ENCODE measurements at regions not wholly inside any gene's neighbourhood (a gene's known extent, or its start where the extent isn't known, plus 50 kb on each side); places are given as distances from the start of the nearest gene placed in this dataset.

DNA sequence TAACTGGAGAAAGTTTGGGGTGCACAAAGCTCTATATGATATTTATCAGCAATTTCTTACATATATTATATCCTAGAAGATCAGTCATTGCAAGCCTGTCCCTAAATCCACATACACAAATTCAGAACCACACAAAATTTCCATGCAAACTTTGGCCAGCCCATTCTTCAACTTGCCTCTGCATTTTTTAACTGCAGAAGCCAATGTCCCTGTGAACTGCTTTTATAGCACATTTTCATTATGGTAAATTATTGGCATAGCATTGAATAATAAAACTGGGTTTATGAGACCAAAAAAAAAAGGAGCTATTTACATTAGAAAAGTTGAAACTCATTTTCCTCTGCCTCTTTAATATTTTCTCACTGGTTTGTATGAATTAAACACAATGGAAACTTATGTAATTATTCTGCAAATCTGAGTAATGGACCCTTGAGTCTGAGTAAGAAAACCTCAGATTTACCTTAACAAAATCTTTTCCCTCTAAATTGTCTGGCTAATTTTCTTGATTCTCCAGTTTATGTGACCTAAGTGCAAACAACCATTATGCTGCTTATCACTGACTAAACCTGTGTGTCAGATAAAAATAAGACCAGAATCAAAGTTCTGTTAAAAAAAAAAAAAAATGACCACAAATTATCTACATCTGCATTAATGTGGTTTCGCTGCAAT is 398.9 kb downstream of the EFNA5 start:
- no peak overlapping the region for H3K27ac Mint-ChIP-seq
- no peaks in the 10 kb centered on the region for H3K4me1 Mint-ChIP-seq (ENCODE audit: low read depth)

DNA sequence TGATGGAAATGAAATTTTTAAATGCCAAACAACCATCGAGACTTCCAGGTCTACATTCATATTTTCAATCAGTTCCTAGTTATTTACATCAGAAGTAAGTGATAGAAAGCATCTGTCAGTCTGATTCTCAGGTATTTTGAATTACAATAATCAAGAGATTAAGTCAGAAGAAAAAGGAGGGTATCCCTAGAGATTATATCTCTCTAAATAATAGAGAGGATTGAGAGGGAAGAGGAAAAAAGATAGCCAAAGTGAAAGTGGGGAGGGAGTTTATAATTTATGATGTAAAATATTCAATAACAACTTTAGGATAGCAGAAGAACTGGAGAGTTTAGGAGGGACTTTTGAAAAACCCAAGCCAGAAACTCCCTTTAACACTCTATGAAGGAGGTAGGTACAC is 400.2 kb downstream of the EFNA5 start:
- H3K9me3 Mint-ChIP-seq = no peaks in the 10 kb centered on the region
- no peak for DNase-seq
- no peak overlapping the region for H3K4me3 Mint-ChIP-seq
- H3K27ac Mint-ChIP-seq = no peak overlapping the region
- intact Hi-C loops (cut with micrococcal nuclease) = no loop called here
- ChIA-PET POLR2A (no interaction called here), CTCF (no interaction called here)
- H3K36me3 Mint-ChIP-seq = no peaks in the 10 kb centered on the region
- no peaks in the 10 kb centered on the region for H3K4me1 Mint-ChIP-seq (ENCODE audit: low read depth)
- H3K27me3 Mint-ChIP-seq = no peaks in the 10 kb centered on the region

More for the DNA sequence above, 398.9 kb downstream of the EFNA5 start:
- ChIA-PET CTCF (no interaction called here), POLR2A (no interaction called here)
- no peak for DNase-seq
- intact Hi-C loops (cut with micrococcal nuclease) = no loop called here
- Mint-ChIP-seq H3K36me3 (no peaks in the 10 kb centered on the region), H3K4me3 (no peak overlapping the region), H3K9me3 (no peaks in the 10 kb centered on the region), H3K27me3 (no peaks in the 10 kb centered on the region)

DNA sequence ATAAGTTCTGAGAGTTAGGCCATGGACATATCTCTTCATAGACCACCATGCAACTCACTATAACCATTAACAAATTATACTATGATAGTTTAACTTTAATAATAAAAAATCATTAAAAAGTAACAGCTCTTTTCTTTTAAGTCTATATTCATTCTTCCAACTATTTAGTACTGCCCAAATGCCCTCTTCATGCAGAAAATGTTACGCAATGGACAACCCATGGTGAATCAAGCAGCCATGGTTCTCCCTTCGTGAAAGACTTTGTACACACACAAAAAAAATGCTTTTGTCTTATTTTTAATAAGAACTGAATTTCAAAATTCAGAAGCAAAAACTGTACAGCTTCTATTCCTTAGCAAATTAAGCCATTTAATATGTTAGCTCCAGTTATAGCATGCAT is 401.1 kb downstream of the EFNA5 start:
- Mint-ChIP-seq H3K9me3 (no peaks in the 10 kb centered on the region), H3K27ac (no peak overlapping the region), H3K36me3 (no peaks in the 10 kb centered on the region), H3K4me3 (no peak overlapping the region), H3K4me1 (ENCODE audit: low read depth) (no peaks in the 10 kb centered on the region), H3K27me3 (no peaks in the 10 kb centered on the region)
- no peak for DNase-seq
- intact Hi-C loops (cut with micrococcal nuclease) = loop anchor here (10.0 kb wide), 1 partner anchor 405 kb away; the partner anchor contains the start of gene EFNA5
- CTCF ChIA-PET = no interaction called here
- POLR2A ChIA-PET = no interaction called here

DNA sequence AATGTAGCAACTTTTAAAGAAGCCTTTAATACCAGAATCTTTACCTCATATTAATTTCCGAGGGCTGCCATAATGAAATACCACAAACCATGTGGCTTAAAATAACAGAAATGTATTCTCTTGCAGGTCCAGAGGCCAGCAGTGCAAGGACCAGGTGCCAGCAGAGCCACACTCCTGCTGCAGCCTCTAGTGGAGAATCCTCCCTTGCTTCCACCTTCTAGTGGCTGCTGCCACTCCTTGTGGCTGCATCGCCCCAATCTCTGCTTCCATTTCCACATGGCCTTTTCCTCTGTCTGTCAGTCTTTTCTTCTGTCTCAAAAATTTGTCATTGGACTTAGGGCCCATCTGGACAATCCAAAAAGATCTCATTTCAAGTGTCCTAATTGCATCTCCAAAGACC is 401.5 kb downstream of the EFNA5 start:
- no peak for DNase-seq
- Mint-ChIP-seq H3K4me1 (ENCODE audit: low read depth) (no peaks in the 10 kb centered on the region), H3K36me3 (no peaks in the 10 kb centered on the region), H3K4me3 (no peak overlapping the region), H3K9me3 (no peaks in the 10 kb centered on the region), H3K27me3 (no peaks in the 10 kb centered on the region), H3K27ac (no peak overlapping the region)
- intact Hi-C loops (cut with micrococcal nuclease) = loop anchor here (10.0 kb wide), 1 partner anchor 406 kb away; the partner anchor contains the start of gene EFNA5
- CTCF ChIA-PET = no interaction called here
- POLR2A ChIA-PET = no interaction called here

DNA sequence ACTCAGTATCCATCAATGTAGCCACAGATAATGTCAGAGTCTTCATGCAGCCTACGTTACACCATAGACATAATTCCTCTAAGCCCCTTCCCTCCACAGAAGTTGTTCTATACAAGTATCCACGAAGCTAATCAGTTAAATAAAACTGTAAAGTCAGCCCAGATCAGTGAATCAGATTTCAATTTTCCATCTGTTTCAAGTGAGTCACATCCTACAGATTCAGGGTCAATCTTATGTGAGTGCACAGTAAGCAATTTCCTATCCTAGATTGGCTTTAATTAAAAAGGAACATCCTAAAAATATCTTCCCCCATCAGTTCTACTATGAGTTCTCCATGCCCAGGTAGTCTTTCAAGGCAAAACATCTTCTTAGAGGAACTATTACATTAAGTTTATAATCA is 402.5 kb downstream of the EFNA5 start:
- ChIA-PET POLR2A (no interaction called here), CTCF (no interaction called here)
- Mint-ChIP-seq H3K9me3 (no peaks in the 10 kb centered on the region), H3K27me3 (no peaks in the 10 kb centered on the region), H3K36me3 (no peaks in the 10 kb centered on the region), H3K27ac (no peak overlapping the region), H3K4me1 (ENCODE audit: low read depth) (peaks cover under 1% of the 10 kb centered on the region), H3K4me3 (no peak overlapping the region)
- intact Hi-C loops (cut with micrococcal nuclease) = loop anchor here (10.0 kb wide), 1 partner anchor 407 kb away; the partner anchor contains the start of gene EFNA5
- no peak for DNase-seq

DNA sequence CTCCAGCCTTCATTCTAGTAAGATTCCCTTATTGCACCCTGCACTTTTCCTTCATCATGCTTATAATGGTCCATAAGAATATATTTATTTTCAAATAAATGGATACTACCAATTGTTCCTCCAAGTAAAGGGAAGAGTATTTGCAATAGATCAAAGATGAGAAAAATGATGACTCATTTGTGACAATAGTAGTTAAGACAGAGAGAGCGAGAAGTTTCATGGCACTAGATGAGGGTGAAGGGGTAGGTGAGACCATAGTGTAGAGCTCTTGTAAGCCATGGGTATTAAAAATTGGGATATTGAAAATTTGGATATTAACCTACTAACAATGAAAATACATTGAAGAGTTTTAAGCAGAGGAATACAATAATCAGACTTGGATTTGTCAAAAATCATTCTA is 404.6 kb downstream of the EFNA5 start:
- DNase-seq = no peak
- Mint-ChIP-seq H3K9me3 (peaks cover 3% of the 10 kb centered on the region), H3K36me3 (no peaks in the 10 kb centered on the region), H3K27me3 (no peaks in the 10 kb centered on the region), H3K27ac (no peak overlapping the region), H3K4me3 (no peak overlapping the region), H3K4me1 (ENCODE audit: low read depth) (peaks cover 4% of the 10 kb centered on the region)
- ChIA-PET POLR2A (no interaction called here), CTCF (interaction anchor here (0.6 kb wide), 1 partner anchor 129 kb away, joined by 5 read pairs; no protein-coding TSS in a partner anchor)
- intact Hi-C loops (cut with micrococcal nuclease) = loop anchor here (10.0 kb wide), 1 partner anchor 409 kb away; the partner anchor contains the start of gene EFNA5

DNA sequence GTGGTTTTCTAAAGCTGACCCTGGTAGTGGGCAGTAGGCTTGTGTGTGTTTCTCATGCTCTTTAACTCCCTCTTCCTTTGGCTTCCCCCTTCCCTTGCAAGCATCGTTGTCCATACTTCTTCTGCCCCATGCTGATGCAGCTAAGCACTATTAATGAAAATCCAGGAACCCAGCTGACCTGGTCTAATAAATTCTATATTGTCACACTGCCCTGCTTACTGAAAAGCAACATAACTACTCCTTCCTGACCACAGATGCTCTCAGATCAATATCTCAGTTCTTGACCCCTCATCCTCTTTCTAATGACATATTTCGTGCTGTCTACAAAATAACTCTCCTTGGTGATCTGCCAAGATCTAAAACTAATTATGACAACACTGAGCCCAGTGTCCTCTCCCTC is 405.5 kb downstream of the EFNA5 start:
- H3K27ac Mint-ChIP-seq = no peak overlapping the region
- H3K4me1 Mint-ChIP-seq (ENCODE audit: low read depth) = peaks cover 4% of the 10 kb centered on the region
- ChIA-PET POLR2A (no interaction called here), CTCF (interaction anchor here (0.5 to 1.1 kb wide), 2 partner anchors 307 to 332 kb away, joined by 3 to 4 read pairs; no protein-coding TSS in a partner anchor)
- no peaks in the 10 kb centered on the region for H3K27me3 Mint-ChIP-seq
- H3K4me3 Mint-ChIP-seq = no peak overlapping the region
- DNase-seq = no peak
- no peaks in the 10 kb centered on the region for H3K36me3 Mint-ChIP-seq
- peaks cover 3% of the 10 kb centered on the region for H3K9me3 Mint-ChIP-seq
- intact Hi-C loops (cut with micrococcal nuclease) = loop anchor here (10.0 kb wide), 1 partner anchor 410 kb away; the partner anchor contains the start of gene EFNA5

DNA sequence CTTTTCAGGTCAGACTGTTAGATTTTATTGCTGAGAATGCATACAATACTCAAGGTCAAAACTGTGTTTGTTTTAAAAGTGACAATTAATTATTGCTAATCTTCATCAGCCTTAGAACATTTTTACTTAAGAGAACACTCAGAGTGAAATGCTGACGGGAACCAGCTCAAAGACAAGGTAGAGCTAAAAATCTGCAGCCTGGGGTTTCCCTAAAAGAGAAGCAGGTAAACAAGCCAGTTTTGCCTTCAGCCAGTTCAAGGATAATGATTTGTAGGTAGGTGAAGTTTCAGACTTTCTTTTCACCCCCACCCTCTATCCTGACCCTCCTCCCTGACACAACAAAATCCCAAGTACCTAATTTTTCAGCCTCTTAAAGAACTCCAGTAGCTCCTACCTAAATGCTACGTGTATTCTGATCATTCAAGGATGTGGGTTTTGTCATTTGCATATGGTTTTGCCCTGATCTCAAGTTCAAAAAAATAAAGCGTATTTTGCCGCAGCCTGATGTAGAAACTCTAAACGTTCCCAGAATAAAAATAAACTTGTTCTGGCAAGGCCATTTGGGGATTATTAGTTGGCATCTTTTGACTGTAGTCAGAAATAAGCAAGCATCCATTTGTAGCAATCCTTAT is 407.2 kb downstream of the EFNA5 start:
- H3K9me3 Mint-ChIP-seq = peaks cover 3% of the 10 kb centered on the region

DNA sequence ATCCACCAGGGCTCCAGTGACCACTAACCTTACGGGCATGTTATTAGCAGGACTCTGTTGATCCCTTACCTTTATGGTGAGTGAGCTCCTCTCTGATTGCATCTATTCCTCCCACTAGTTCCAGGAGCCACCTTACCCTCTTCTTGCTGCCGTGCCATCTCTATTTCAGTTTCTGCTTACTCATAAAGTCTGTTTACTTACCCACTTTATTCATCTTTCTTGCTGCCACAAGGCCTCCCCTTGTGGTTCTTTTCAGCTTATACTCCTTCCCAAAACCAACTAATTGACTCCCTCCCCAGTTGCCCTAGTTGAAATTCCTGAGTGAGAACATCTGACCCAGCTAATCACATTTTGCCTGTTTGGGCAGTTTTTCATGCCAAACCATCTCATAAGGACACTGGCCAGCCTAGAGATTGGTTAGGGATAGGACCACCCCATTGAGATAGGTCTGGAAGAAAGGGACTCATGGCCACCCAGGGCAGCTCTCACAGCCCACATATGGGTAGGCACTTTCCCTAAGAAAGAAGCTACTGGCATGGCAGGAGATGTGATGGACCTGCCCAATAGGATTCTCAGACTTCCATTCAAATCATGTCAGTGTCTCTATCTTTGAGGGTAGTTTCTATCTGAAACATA is 412.7 kb downstream of the EFNA5 start:
- Mint-ChIP-seq H3K4me1 (ENCODE audit: low read depth) (peaks cover under 1% of the 10 kb centered on the region), H3K9me3 (peaks cover 3% of the 10 kb centered on the region), H3K4me3 (no peak overlapping the region), H3K36me3 (no peaks in the 10 kb centered on the region), H3K27me3 (no peaks in the 10 kb centered on the region), H3K27ac (no peak overlapping the region)
- DNase-seq = no peak
- intact Hi-C loops (cut with micrococcal nuclease) = no loop called here
- ChIA-PET POLR2A (interaction anchor here (1.3 kb wide), 1 partner anchor 31 kb away, joined by 4 read pairs; no protein-coding TSS in a partner anchor), CTCF (interaction anchor here (1.9 kb wide), 1 partner anchor 10 kb away, joined by 14 read pairs; no protein-coding TSS in a partner anchor)

More for the DNA sequence above, 407.2 kb downstream of the EFNA5 start:
- no peak overlapping the region for H3K27ac Mint-ChIP-seq
- ChIA-PET CTCF (interaction anchor here (0.7 to 1.1 kb wide), 3 partner anchors 15 to 412 kb away, joined by 3 to 4 read pairs (median 4); no protein-coding TSS in a partner anchor), POLR2A (no interaction called here)
- intact Hi-C loops (cut with micrococcal nuclease) = loop anchor here (1.0 to 10.0 kb wide), 5 partner anchors 22 to 411 kb away; partner anchors contain the start of gene EFNA5
- no peaks in the 10 kb centered on the region for H3K36me3 Mint-ChIP-seq
- H3K4me1 Mint-ChIP-seq (ENCODE audit: low read depth) = peaks cover 4% of the 10 kb centered on the region
- no peak for DNase-seq
- H3K4me3 Mint-ChIP-seq = no peak overlapping the region
- no peaks in the 10 kb centered on the region for H3K27me3 Mint-ChIP-seq

DNA sequence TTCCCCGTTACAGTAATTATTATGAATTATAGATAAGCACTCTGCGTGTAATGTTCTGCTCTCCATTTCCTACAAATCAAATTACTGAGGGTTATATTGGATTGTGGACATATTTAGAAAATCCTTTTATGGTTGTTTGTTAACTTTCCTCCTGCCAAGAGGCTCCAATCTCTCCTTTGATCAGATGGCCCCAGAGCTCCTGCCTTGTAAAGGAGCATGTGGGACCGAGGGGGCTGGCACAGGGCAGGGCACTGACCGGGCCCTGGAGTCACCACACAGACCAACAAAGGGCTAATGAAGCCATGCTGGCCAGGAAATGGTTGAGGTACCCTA is 415.9 kb downstream of the EFNA5 start:
- H3K4me3 Mint-ChIP-seq = no peak overlapping the region
- POLR2A ChIA-PET = no interaction called here
- no peaks in the 10 kb centered on the region for H3K27me3 Mint-ChIP-seq
- CTCF ChIA-PET = interaction anchor here (0.7 to 1.1 kb wide), 2 partner anchors 9 to 318 kb away, joined by 3 to 4 read pairs; no protein-coding TSS in a partner anchor
- no peaks in the 10 kb centered on the region for H3K9me3 Mint-ChIP-seq
- H3K27ac Mint-ChIP-seq = no peak overlapping the region
- no peaks in the 10 kb centered on the region for H3K36me3 Mint-ChIP-seq
- intact Hi-C loops (cut with micrococcal nuclease) = no loop called here
- no peak for DNase-seq
- H3K4me1 Mint-ChIP-seq (ENCODE audit: low read depth) = no peaks in the 10 kb centered on the region

DNA sequence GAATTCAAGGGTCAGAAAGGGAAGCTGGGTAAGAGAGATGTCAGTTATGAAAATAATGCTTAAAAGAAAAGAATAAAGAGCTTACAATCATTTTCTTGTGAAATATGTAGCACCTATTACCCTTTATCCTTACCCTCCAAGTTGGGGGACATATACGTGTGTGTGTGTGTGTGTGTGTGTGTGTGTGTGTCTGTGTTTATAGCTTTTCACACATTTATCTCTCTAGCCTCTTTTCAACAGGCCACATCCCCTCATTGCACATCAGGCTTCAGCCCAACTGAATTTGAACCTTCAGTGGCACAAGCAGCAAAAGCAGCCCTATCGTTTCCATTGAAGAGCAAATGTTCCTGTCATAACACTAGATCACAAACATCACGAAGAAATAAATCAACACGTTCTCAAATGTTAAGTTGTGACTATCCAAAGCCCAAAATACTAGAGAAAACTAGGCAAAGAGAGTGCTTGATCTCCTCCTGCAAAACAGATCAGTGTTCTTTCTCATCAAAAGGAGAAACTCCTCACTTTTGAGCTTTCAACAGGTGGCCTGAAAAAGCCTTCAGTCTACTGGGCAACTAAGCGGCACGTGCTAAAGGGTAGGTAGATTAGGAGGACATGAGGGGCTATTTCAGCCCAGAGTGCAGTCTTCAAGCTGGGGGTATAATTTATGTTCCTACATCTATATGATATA is 416.4 kb downstream of the EFNA5 start:
- ChIA-PET POLR2A (no interaction called here), CTCF (interaction anchor here (1.1 kb wide), 1 partner anchor 318 kb away, joined by 4 read pairs; no protein-coding TSS in a partner anchor)
- Mint-ChIP-seq H3K27ac (no peak overlapping the region), H3K4me1 (ENCODE audit: low read depth) (no peaks in the 10 kb centered on the region), H3K9me3 (no peaks in the 10 kb centered on the region), H3K4me3 (no peak overlapping the region), H3K27me3 (no peaks in the 10 kb centered on the region), H3K36me3 (no peaks in the 10 kb centered on the region)
- no peak for DNase-seq
- intact Hi-C loops (cut with micrococcal nuclease) = no loop called here

DNA sequence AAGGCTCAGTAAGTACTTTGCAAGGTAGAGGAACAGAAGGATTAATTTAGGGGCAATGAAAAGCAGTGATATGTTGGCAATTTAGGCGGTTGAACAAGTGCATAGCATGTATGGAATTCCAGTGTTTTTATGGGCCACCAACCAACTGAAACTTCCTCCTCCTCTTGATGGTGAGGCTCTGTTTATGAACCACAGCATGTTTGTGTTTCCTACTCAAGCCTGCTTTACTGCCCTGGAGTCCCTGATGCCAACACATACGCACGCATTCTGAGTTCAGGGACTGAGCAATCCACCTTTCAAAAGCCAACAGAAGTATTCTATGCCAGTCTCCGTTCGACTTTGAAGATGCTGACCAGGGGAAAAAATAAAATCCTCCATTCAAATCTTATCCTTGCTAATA is 417.5 kb downstream of the EFNA5 start:
- no peaks in the 10 kb centered on the region for H3K36me3 Mint-ChIP-seq
- H3K4me1 Mint-ChIP-seq (ENCODE audit: low read depth) = no peaks in the 10 kb centered on the region
- H3K27me3 Mint-ChIP-seq = no peaks in the 10 kb centered on the region
- intact Hi-C loops (cut with micrococcal nuclease) = no loop called here
- CTCF ChIA-PET = no interaction called here
- POLR2A ChIA-PET = no interaction called here
- DNase-seq = no peak
- H3K9me3 Mint-ChIP-seq = no peaks in the 10 kb centered on the region
- H3K4me3 Mint-ChIP-seq = no peak overlapping the region
- H3K27ac Mint-ChIP-seq = no peak overlapping the region

Measured in activated CD4-positive, alpha-beta memory T cell treated with anti-CD3 and anti-CD28 coated beads for 36 hours (primary cell).